Hepatocyte (in vitro differentiated cells): ENCODE measurements at regions not wholly inside any gene's neighbourhood (a gene's known extent, or its start where the extent isn't known, plus 50 kb on each side); places are given as distances from the start of the nearest gene placed in this dataset.

Experiments used
- CTCF ChIP-seq: fragments of 200-600 bp; sonication (generic); IDR thresholded peaks from 2 replicates; pipeline ENCODE4 v1.5.1; 2016; ENCODE audit warnings: antibody characterized with exemption, mild to moderate bottlenecking; ENCODE audit not compliant: poor library complexity
- EZH2 ChIP-seq: fragments of 200-600 bp; sonication (generic); IDR thresholded peaks from 2 replicates; pipeline ENCODE4 v1.6.1; 2016; ENCODE audit warnings: antibody characterized with exemption, mild to moderate bottlenecking, borderline replicate concordance

- no peak for TF ChIP-seq CTCF
- TF ChIP-seq EZH2 = no peak
Measured at GRCh38 chr9:88870627-88871026, 120.6 kb upstream of the S1PR3 start.
